NOMO-1 (cell line): ENCODE measurements at regions not wholly inside any gene's neighbourhood (a gene's known extent, or its start where the extent isn't known, plus 50 kb on each side); places are given as distances from the start of the nearest gene placed in this dataset.

ENCODE experiments used
- DNase-seq, 2 experiments: peaks; one replicate each; lab custom pipeline; 2025; ENCODE audit not compliant: unreplicated experiment in 2 of 2; lab: John Stamatoyannopoulos, UW

DNA sequence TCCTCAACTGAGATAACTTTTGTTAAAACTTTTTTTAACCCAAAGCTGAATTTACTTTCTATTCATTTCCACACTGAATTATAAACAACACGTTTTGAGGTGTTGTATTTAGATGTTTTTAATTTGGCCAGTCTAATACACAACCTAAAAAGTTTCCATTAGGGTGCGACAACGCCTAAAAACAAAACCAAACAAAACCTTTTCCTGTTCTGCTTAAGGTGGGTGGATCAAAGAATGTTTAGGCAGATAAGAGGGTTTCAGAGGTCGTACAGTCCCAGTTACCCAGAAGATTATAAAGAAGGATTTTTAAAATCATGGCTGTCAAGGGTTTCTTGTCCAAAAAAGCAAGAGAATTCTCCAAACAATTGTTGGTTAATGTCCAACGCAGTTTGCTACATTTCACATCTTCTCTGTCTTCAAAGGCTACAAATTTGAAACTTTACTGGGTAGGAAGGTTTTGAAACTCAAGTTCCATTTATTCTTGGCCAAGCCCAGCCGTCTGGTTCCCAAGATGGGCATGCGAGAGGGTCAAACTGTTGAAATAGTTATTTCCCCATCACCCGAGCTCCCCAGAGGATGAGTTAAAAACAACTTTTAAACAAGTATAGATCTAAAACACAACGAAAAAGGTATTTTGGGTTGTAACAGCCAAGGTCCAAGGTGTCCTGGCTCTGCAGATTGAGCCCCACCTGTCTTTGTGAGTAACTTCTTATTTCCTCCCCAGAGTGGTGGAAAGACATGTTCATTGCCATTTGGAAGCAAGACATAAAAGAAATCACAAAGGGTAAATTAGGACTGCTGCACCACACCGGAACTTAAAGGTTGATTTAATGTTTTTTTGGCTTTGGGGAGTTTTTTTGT lies 122.8 kb upstream of the MAP3K1 start:
- DNase-seq = peak; percentile 52 to 69

- no peak for DNase-seq
Measured at GRCh38 chr5:56688402-56688801, 126.9 kb upstream of the MAP3K1 start.

DNA sequence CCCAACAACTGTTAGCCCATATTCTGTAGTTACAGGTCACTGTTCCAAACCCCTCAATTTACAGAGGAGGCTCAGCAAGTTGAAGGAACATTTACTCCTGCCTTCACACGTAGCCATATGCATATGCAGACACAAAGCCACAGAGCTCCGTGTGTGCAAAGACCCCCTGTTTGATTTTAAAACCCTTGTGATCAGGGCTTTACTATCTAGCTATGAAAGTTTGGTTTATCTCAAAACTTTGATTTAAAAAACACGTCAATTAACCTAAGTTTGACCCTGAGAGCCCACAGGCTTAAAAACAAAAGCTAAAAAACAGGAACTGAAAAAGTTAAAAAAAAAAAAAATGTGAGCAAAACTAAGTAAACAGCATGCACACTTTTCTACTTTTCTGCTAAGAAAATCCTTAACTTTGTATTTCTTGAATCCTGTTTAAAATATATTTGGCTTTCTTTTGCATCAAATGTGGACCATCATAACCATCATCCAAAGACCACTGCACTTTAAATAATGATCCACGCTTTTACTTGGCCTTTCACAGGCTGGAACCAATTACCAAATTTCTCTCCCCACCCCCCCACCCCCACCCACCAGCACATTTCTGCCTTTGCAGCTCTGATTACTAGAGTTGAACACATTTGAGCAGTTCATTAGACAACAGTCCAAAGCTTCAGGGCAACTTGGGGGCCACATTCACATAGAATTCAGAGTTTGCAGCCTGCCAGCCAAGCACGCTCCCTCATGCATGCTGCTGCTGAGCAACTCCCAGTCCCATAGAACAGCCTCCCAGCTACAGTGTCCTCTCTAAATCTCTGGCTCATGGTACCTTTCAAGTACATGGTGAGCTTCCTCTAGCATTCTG lies 128.8 kb upstream of the MAP3K1 start:
- peak; percentile 54 to 74 for DNase-seq

- no peak for DNase-seq
Measured at GRCh38 chr5:56685503-56686217, 129.7 kb upstream of the MAP3K1 start.

DNA sequence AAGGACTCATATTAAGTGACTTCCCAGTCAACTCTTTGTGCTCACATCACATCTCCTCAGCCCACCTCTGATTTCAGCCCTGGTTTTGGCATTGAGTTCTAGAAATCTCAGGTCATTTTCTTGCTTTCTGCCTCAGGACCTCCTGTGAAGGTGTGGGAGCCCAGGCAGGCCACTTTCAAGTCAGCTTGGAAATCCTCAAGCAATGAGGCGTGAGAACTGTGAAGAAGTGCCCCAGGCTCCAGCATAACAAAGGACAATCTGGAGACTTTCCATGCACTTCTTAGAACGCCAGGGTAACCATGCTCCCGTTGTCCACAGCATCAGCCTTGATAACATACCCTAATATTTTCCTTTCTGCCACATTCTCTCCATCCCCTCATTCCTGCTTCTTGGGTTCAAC lies 131.2 kb upstream of the MAP3K1 start:
- DNase-seq = no peak

GRCh38 chr5:56683733-56684132 lies 131.6 kb upstream of the MAP3K1 start:
- no peak for DNase-seq

GRCh38 chr5:56683281-56683680 lies 132.1 kb upstream of the MAP3K1 start:
- DNase-seq = no peak

GRCh38 chr5:56681346-56681745 lies 134.0 kb upstream of the MAP3K1 start:
- no peak for DNase-seq

DNA sequence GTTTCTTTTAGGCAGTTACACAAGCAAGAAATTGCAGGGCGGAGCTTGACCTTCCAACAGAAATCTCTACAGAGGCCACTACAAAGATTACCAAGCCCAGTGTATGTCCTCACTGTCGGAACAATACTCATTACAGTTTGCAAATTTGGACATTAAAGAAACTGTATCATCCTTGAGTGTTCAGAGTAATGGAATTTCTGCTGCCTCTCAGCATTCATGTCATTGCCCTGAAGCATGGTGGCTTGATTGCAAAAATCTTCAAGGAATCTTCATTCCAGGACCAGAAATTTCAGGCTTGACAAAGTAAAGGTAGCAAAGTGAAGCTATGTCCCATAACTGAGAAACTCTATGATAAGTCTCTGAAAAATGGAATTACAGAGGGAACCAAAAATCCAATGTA lies 134.6 kb upstream of the MAP3K1 start:
- DNase-seq = no peak

DNA sequence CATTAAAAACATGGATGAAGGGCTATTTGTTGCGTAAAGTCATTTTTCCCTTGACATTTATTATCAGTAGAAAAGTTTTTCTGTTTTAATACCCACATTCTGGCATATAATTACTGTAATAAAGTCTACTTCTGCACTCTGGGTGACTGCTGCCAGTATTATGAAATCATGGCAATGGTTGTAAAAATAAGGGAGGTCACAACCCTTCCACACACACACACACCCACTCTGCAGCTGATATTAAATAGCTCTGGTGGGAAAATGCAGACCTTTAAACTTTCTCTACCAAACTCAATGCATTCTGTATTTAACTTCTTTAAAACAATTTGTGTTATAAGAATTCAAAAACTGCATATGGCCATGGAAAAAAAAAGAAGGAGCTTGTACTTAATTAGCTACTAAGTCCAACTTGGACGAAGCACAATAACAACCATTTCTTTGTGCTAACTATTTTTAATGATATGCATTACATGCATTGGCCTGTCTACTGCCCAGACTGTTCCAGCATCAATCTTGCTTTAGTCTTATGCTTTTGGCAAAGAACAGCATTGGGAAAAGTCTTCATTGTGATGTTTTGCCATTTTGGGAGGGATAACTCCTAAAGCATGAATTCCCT lies 137.6 kb upstream of the MAP3K1 start:
- DNase-seq = peak; percentile 71 to 75

- no peak for DNase-seq
Measured at GRCh38 chr5:56676091-56676768, 139.1 kb upstream of the MAP3K1 start.

- DNase-seq = peak; percentile 2 to 8
Measured at GRCh38 chr5:56674441-56674840, 140.9 kb upstream of the MAP3K1 start.

- peak; percentile 53 to 87 for DNase-seq
Measured at GRCh38 chr5:56673171-56673570, 142.2 kb upstream of the MAP3K1 start.

- DNase-seq = peak; percentile 53 to 88
Measured at GRCh38 chr5:56671571-56671970, 143.8 kb upstream of the MAP3K1 start.

DNA sequence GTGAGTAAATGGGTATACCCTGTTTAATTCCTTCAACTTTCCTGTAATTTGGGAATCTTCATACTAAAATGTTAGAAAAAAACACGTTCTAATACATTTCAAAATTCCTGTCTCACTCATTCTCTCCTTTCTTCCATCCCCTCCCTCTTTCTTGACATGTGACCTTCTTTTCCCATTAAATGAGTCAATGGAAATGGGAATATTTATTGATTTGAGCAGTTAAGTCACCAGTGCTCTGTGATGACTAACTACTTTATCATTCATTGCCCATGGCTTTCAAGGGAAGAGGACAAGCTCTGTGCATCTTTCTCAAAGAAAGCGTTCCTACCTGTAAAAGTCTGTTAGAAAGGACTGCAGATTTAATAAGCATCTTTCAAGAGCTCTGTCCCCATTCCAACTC lies 144.4 kb upstream of the MAP3K1 start:
- no peak for DNase-seq

GRCh38 chr5:56669534-56670483 lies 145.5 kb upstream of the MAP3K1 start:
- peak; percentile 93 to 99 for DNase-seq

GRCh38 chr5:56668996-56669395 lies 146.4 kb upstream of the MAP3K1 start:
- DNase-seq = no peak

- DNase-seq = no peak
Measured at GRCh38 chr5:56667692-56668091, 147.7 kb upstream of the MAP3K1 start.

DNA sequence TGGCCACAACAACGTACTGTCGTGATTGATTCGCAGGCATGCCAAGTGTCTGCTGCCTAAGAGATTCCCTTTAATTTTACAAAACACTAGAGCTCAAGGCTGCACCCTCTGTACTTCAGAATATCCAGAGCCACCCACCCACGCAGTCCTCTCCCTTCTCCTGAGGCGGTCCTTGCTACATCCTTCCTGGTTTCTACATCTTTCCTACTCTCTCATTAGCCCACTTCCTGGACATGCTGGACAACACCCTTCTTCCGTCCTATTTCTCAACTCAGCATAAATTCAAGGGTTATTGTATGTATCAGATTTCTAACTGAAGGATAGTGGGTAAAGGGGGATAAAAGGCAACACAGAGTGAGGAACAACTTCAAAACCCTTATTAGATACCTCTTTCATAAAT lies 148.4 kb upstream of the MAP3K1 start:
- DNase-seq = no peak
